Heart right ventricle (tissue), 16 donors: ENCODE measurements at regions not wholly inside any gene's neighbourhood (a gene's known extent, or its start where the extent isn't known, plus 50 kb on each side); places are given as distances from the start of the nearest gene placed in this dataset.

Source experiments
- ATAC-seq, 8 donors: fragments of 200-7000 bp; cut with Tn5 transposase; one replicate each; pipeline ENCODE4 v1.9.1; 2020; ENCODE audit warnings: mild to moderate bottlenecking in 8 of 8, moderate library complexity in 8 of 8, moderate number of reproducible peaks in 1 of 8
- DNase-seq, 2 donors: peaks; one replicate each; pipeline ENCODE4 v3.0.0-alpha.2; 2020
- H3K27ac ChIP-seq, 10 donors: fragments of 200-600 bp; sonication (generic) in 2 of 10; one replicate each; pipeline versions ENCODE4 v1.5.0 to v1.8.0; 2020 to 2022; ENCODE audit warnings: mild to moderate bottlenecking in 3 of 10
- H3K27me3 ChIP-seq, 7 donors: fragments of 200-600 bp; one replicate each; pipeline ENCODE4 v1.8.0; 2021 to 2022; ENCODE audit warnings: mild to moderate bottlenecking in 2 of 7
- H3K36me3 ChIP-seq, 9 donors: fragments of 200-600 bp; sonication (generic) in 1 of 9; one replicate each; pipeline versions ENCODE4 v1.5.0 to v1.8.0; 2020 to 2022; ENCODE audit warnings: mild to moderate bottlenecking in 2 of 9
- H3K4me1 ChIP-seq, 9 donors: fragments of 200-600 bp; sonication (generic) in 1 of 9; one replicate each; pipeline versions ENCODE4 v1.5.0 to v1.8.0; 2020 to 2022; ENCODE audit warnings: mild to moderate bottlenecking in 4 of 9
- H3K4me3 ChIP-seq, 10 donors: fragments of 200-600 bp; sonication (generic) in 2 of 10; one replicate each; pipeline versions ENCODE4 v1.5.0 to v1.8.0; 2020 to 2022; ENCODE audit warnings: mild to moderate bottlenecking in 7 of 10, moderate library complexity in 2 of 10
- H3K9me3 ChIP-seq, 11 donors: fragments of 200-600 bp in 10 of 11; sonication (generic) in 2 of 11; one replicate each; pipeline versions ENCODE4 v1.5.0 to v1.8.0; 2013 to 2022; ENCODE audit warnings: mild to moderate bottlenecking in 2 of 11, control low read depth in 1 of 11, moderate library complexity in 1 of 11
- CTCF ChIP-seq, 9 donors: fragments of 200-600 bp; sonication (generic) in 2 of 9; IDR thresholded peaks; one replicate each; pipeline versions ENCODE4 v1.5.0 to v1.8.0; 2021 to 2022; ENCODE audit warnings: antibody characterized with exemption in 9 of 9, mild to moderate bottlenecking in 5 of 9, moderate library complexity in 1 of 9
- WGBS, 2 donors: extraction: QIAGEN DNeasy Blood & Tissue Kit; methylation state at CpG; one replicate each; pipeline ENCODE4 v1.1.7; 2013; ENCODE audit warnings: inconsistent platforms in 1 of 2; 5-methylcytosine and 5-hydroxymethylcytosine counted together
- intact Hi-C, 10 donors: fragments of 100-400 bp; cut with DNase I; formaldehyde crosslinking; loops; one replicate each; pipeline versions ENCODE4 v1.11.1 to v1.14.2; 2022
- donor health status: Arrhythmogenic right ventricular cardiomyopathy.
- donor health status: ischemic (EF 13 %, LVEDD 7.1; RV severe dilation, severe dysfunction).
- donor health status: healthy with polysubstance abuse.
- donor health status: DM: no; HTN: yes; CAD: no.
- donor health status: DM: no; HTN: no; CAD: no.
- donor health status: ischemic (EF 25% LVEDD 6.9; RV normal size, moderate dysfunction).
- donor health status: ischemic (EF 25% LVEDD 5.7; RV mildly dilated, moderate dysfunction).
- donor health status: healthy.
- donor health status: DM: yes; HTN: yes; CAD: no.
- donor health status: Ischemic cardiomyopathy.
- donor health status: ischemic (EF 35%, LVEDD 5.7; RV mildly dilated, moderate dysfunction).
- donor health status: nonischemic (EF 11% LVEDD 7.7; RV severe dilation, severe dysfunction).
- donor health status: DM: yes; HTN: yes; CAD: no.
- donor health status: PGD.
- donor health status: ischemic (EF 29% LVEDD 5.4; RV normal size, mild dysfunction).
- donor health status: nonischemic (EF 23%, LVEDD 6.1; RV moderate dilation, normal function).

GRCh38 chr13:82634946-82635345, 1247.3 kb downstream of the SLITRK1 start:
- H3K36me3 ChIP-seq = no peaks in the 10 kb centered on the region
- intact Hi-C loops = no loop called here
- 72 to 73% methylated on average over 2 of the region's 2 CpGs for WGBS, 2 donors

GRCh38 chr13:82627183-82627582, 1255.1 kb downstream of the SLITRK1 start:
- no peaks in the 10 kb centered on the region for H3K27me3 ChIP-seq
- no peak for ATAC-seq
- TF ChIP-seq CTCF (IDR thresholded peaks at IDR 0.05) = no peak
- no peaks in the 10 kb centered on the region for H3K4me1 ChIP-seq
- H3K36me3 ChIP-seq = no peaks in the 10 kb centered on the region
- H3K27ac ChIP-seq = no peak overlapping the region
- no peak overlapping the region for H3K4me3 ChIP-seq
- intact Hi-C loops = no loop called here
- DNase-seq = no peak
- 60 to 76% methylated on average over 1 of the region's 1 CpG for WGBS, 2 donors
- H3K9me3 ChIP-seq = peaks cover 0 to 5% (median 0%) of the 10 kb centered on the region in 11 donors

More at GRCh38 chr13:82634946-82635345, 1247.3 kb downstream of the SLITRK1 start:
- H3K4me3 ChIP-seq = no peak overlapping the region
- no peak for DNase-seq
- no peak overlapping the region for H3K27ac ChIP-seq
- TF ChIP-seq CTCF (IDR thresholded peaks at IDR 0.05) = no peak
- ATAC-seq = no peak
- no peaks in the 10 kb centered on the region for H3K27me3 ChIP-seq
- H3K9me3 ChIP-seq = peaks cover 0 to 16% (median 0%) of the 10 kb centered on the region in 11 donors
- no peaks in the 10 kb centered on the region for H3K4me1 ChIP-seq

GRCh38 chr13:82625717-82626116, 1256.6 kb downstream of the SLITRK1 start:
- ATAC-seq = no peak

GRCh38 chr13:82615043-82615442, 1267.2 kb downstream of the SLITRK1 start:
- no peak for ATAC-seq
- intact Hi-C loops = no loop called here
- Histone ChIP-seq H3K4me3 (no peak overlapping the region), H3K9me3 (peaks cover 0 to 4% (median 0%) of the 10 kb centered on the region in 11 donors), H3K27ac (no peak overlapping the region), H3K4me1 (no peaks in the 10 kb centered on the region), H3K27me3 (no peaks in the 10 kb centered on the region), H3K36me3 (no peaks in the 10 kb centered on the region)
- TF ChIP-seq CTCF (IDR thresholded peaks at IDR 0.05) = no peak
- 65 to 71% methylated on average over 1 of the region's 1 CpG for WGBS, 2 donors
- DNase-seq = no peak

More at GRCh38 chr13:82625717-82626116, 1256.6 kb downstream of the SLITRK1 start:
- H3K4me3 ChIP-seq = no peak overlapping the region
- no peak for TF ChIP-seq CTCF (IDR thresholded peaks at IDR 0.05)
- no peaks in the 10 kb centered on the region for H3K9me3 ChIP-seq
- no peak for DNase-seq
- H3K4me1 ChIP-seq = no peaks in the 10 kb centered on the region
- no peaks in the 10 kb centered on the region for H3K36me3 ChIP-seq
- H3K27ac ChIP-seq = no peak overlapping the region
- intact Hi-C loops = no loop called here
- WGBS, 2 donors = 57 to 61% methylated on average over 3 of the region's 3 CpGs
- H3K27me3 ChIP-seq = no peaks in the 10 kb centered on the region
